ENCODE measurements at regions not wholly inside any gene's neighbourhood (a gene's known extent, or its start where the extent isn't known, plus 50 kb on each side); places are given as distances from the start of the nearest gene placed in this dataset.
"Not testable (repeated sequence)": the region's sequence is repeated elsewhere in the genome, so short reads cannot be mapped to it uniquely, and the experiment has no call there.

- no peak overlapping the region for H2AFZ ChIP-seq (ENCODE audit: low read depth, low read length)
Measured at GRCh38 chr7:68888971-68889385, 709.3 kb upstream of the AUTS2 start.

GRCh38 chr7:68892236-68892635, 706.0 kb upstream of the AUTS2 start:
- Mint-ChIP-seq H3K27me3 (ENCODE audit: low read depth, unreplicated experiment) (no peaks in the 10 kb centered on the region), H3K27ac (ENCODE audit: unreplicated experiment) (no peak overlapping the region), H3K4me1 (ENCODE audit: low read depth, unreplicated experiment) (no peaks in the 10 kb centered on the region), H3K4me3 (ENCODE audit: unreplicated experiment) (no peak overlapping the region), H3K36me3 (ENCODE audit: low read depth, unreplicated experiment) (no peaks in the 10 kb centered on the region), H3K9me3 (ENCODE audit: unreplicated experiment) (peaks cover 15% of the 10 kb centered on the region)
- Histone ChIP-seq H3K9ac (ENCODE audit: low read length) (no peak overlapping the region), H3K4me2 (ENCODE audit: low read length) (peak overlapping the region; percentile 49), H3K4me1 (ENCODE audit: insufficient read depth, low read length) (no peaks in the 10 kb centered on the region), H3K27me3 (ENCODE audit: insufficient read depth, low read length) (no peaks in the 10 kb centered on the region), H3K36me3 (ENCODE audit: insufficient read depth, low read length) (no peaks in the 10 kb centered on the region), H2AFZ (ENCODE audit: low read depth, low read length) (no peak overlapping the region), H3K4me3 (ENCODE audit: insufficient read depth, low read depth, low read length) (no peak overlapping the region), H3K27ac (ENCODE audit: low read depth, low read length) (no peak overlapping the region), H3K79me2 (ENCODE audit: insufficient read depth, low read length) (no peaks in the 10 kb centered on the region), H4K20me1 (ENCODE audit: insufficient read depth, low read length) (no peaks in the 10 kb centered on the region), H3K9me3 (ENCODE audit: insufficient read depth, low read depth, low read length) (no peaks in the 10 kb centered on the region)
- DNase-seq (ENCODE audit: low read depth) (peak; percentile 80), FAIRE-seq (peak; percentile 75)
- TF ChIP-seq EZH2 (IDR thresholded peaks at IDR 0.05; ENCODE audit: insufficient read depth, low read length) (no peak), CTCF (IDR thresholded peaks at IDR 0.05; ENCODE audit: insufficient read depth, low read depth, low read length) (no peak)

More at GRCh38 chr7:68888971-68889385, 709.3 kb upstream of the AUTS2 start:
- H3K27ac ChIP-seq (ENCODE audit: low read depth, low read length) = no peak overlapping the region
- H3K4me3 ChIP-seq (ENCODE audit: insufficient read depth, low read depth, low read length) = no peak overlapping the region
- H4K20me1 ChIP-seq (ENCODE audit: insufficient read depth, low read length) = no peaks in the 10 kb centered on the region
- no peak for FAIRE-seq
- H3K4me3 Mint-ChIP-seq (ENCODE audit: unreplicated experiment) = no peak overlapping the region
- no peak overlapping the region for H3K4me2 ChIP-seq (ENCODE audit: low read length)
- H3K9me3 Mint-ChIP-seq (ENCODE audit: unreplicated experiment) = peaks cover 8% of the 10 kb centered on the region
- H3K9ac ChIP-seq (ENCODE audit: low read length) = no peak overlapping the region
- H3K4me1 Mint-ChIP-seq (ENCODE audit: low read depth, unreplicated experiment) = no peaks in the 10 kb centered on the region
- no peaks in the 10 kb centered on the region for H3K27me3 Mint-ChIP-seq (ENCODE audit: low read depth, unreplicated experiment)
- no peak for DNase-seq (ENCODE audit: low read depth)
- H3K36me3 Mint-ChIP-seq (ENCODE audit: low read depth, unreplicated experiment) = no peaks in the 10 kb centered on the region
- TF ChIP-seq CTCF (IDR thresholded peaks at IDR 0.05; ENCODE audit: insufficient read depth, low read depth, low read length) (no peak), EZH2 (IDR thresholded peaks at IDR 0.05; ENCODE audit: insufficient read depth, low read length) (no peak)
- H3K27ac Mint-ChIP-seq (ENCODE audit: unreplicated experiment) = no peak overlapping the region
- H3K9me3 ChIP-seq (ENCODE audit: insufficient read depth, low read depth, low read length) = no peaks in the 10 kb centered on the region
- H3K27me3 ChIP-seq (ENCODE audit: insufficient read depth, low read length) = no peaks in the 10 kb centered on the region
- no peaks in the 10 kb centered on the region for H3K4me1 ChIP-seq (ENCODE audit: insufficient read depth, low read length)
- no peaks in the 10 kb centered on the region for H3K36me3 ChIP-seq (ENCODE audit: insufficient read depth, low read length)
- no peaks in the 10 kb centered on the region for H3K79me2 ChIP-seq (ENCODE audit: insufficient read depth, low read length)

GRCh38 chr7:68893411-68893810, 704.9 kb upstream of the AUTS2 start:
- Mint-ChIP-seq H3K27me3 (ENCODE audit: low read depth, unreplicated experiment) (no peaks in the 10 kb centered on the region), H3K36me3 (ENCODE audit: low read depth, unreplicated experiment) (no peaks in the 10 kb centered on the region), H3K27ac (ENCODE audit: unreplicated experiment) (no peak overlapping the region), H3K4me1 (ENCODE audit: low read depth, unreplicated experiment) (no peaks in the 10 kb centered on the region), H3K9me3 (ENCODE audit: unreplicated experiment) (peaks cover 15% of the 10 kb centered on the region), H3K4me3 (ENCODE audit: unreplicated experiment) (no peak overlapping the region)
- no peak overlapping the region for H3K4me3 ChIP-seq (ENCODE audit: insufficient read depth, low read depth, low read length)
- TF ChIP-seq EZH2 (IDR thresholded peaks at IDR 0.05; ENCODE audit: insufficient read depth, low read length) = no peak
- TF ChIP-seq CTCF (IDR thresholded peaks at IDR 0.05; ENCODE audit: insufficient read depth, low read depth, low read length) = no peak
- no peak for FAIRE-seq
- no peaks in the 10 kb centered on the region for H3K9me3 ChIP-seq (ENCODE audit: insufficient read depth, low read depth, low read length)
- no peaks in the 10 kb centered on the region for H3K27me3 ChIP-seq (ENCODE audit: insufficient read depth, low read length)
- H2AFZ ChIP-seq (ENCODE audit: low read depth, low read length) = no peak overlapping the region
- H3K4me1 ChIP-seq (ENCODE audit: insufficient read depth, low read length) = no peaks in the 10 kb centered on the region
- DNase-seq (ENCODE audit: low read depth) = no peak
- no peak overlapping the region for H3K27ac ChIP-seq (ENCODE audit: low read depth, low read length)
- no peak overlapping the region for H3K4me2 ChIP-seq (ENCODE audit: low read length)
- H3K9ac ChIP-seq (ENCODE audit: low read length) = no peak overlapping the region
- no peaks in the 10 kb centered on the region for H4K20me1 ChIP-seq (ENCODE audit: insufficient read depth, low read length)
- H3K79me2 ChIP-seq (ENCODE audit: insufficient read depth, low read length) = no peaks in the 10 kb centered on the region
- no peaks in the 10 kb centered on the region for H3K36me3 ChIP-seq (ENCODE audit: insufficient read depth, low read length)

GRCh38 chr7:68899156-68899555, 699.1 kb upstream of the AUTS2 start:
- not testable (repeated sequence) for FAIRE-seq; H3K36me3 ChIP-seq (ENCODE audit: insufficient read depth, low read length); H3K4me1 Mint-ChIP-seq (ENCODE audit: low read depth, unreplicated experiment); H3K27me3 Mint-ChIP-seq (ENCODE audit: low read depth, unreplicated experiment); H3K9me3 ChIP-seq (ENCODE audit: insufficient read depth, low read depth, low read length); H4K20me1 ChIP-seq (ENCODE audit: insufficient read depth, low read length); H3K27ac Mint-ChIP-seq (ENCODE audit: unreplicated experiment); H3K36me3 Mint-ChIP-seq (ENCODE audit: low read depth, unreplicated experiment); H3K4me3 Mint-ChIP-seq (ENCODE audit: unreplicated experiment); H3K4me3 ChIP-seq (ENCODE audit: insufficient read depth, low read depth, low read length); H3K9ac ChIP-seq (ENCODE audit: low read length); H3K4me2 ChIP-seq (ENCODE audit: low read length); H3K27me3 ChIP-seq (ENCODE audit: insufficient read depth, low read length); H3K4me1 ChIP-seq (ENCODE audit: insufficient read depth, low read length); H3K79me2 ChIP-seq (ENCODE audit: insufficient read depth, low read length); H3K27ac ChIP-seq (ENCODE audit: low read depth, low read length); DNase-seq (ENCODE audit: low read depth); H2AFZ ChIP-seq (ENCODE audit: low read depth, low read length)
- peaks cover 12% of the 10 kb centered on the region for H3K9me3 Mint-ChIP-seq (ENCODE audit: unreplicated experiment)

All from astrocyte (in vitro differentiated cells and primary cell).